ENCODE measurements at regions not wholly inside any gene's neighbourhood (a gene's known extent, or its start where the extent isn't known, plus 50 kb on each side); places are given as distances from the start of the nearest gene placed in this dataset.

DNA sequence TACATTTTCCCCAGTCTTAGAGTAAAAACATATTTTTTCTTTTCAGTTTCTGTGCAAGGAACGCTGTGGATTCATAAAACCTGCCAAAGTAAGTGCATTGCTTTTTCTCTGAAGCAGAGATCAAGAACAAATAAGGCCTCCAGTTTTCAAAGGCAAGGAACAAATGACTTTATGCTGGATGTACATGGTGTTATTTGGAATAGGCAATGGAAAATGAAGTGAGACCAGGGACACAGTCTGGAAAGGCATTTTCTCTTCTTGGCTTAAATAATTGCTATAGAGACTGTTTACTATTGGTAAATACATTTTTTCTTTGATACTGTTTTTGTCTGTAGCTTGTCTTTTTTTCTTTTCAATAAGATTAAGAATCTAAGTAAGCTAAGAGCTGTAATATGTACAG, 725.9 kb upstream of the MDGA2 start:
- H3K36me3 ChIP-seq (ENCODE audit: insufficient read depth, low read length, poor library complexity, severe bottlenecking), result no peaks in the 10 kb centered on the region
- no peak overlapping the region for H3K4me3 ChIP-seq (ENCODE audit: low read depth, low read length, poor library complexity, severe bottlenecking)
- H3K9me3 ChIP-seq (ENCODE audit: low read depth, low read length, poor library complexity, severe bottlenecking), result no peaks in the 10 kb centered on the region
- CTCF ChIA-PET, result no interaction called here
- intact Hi-C loops (cut with micrococcal nuclease; ENCODE audit: unreplicated experiment), result loop anchor here (10.0 kb wide), 1 partner anchor 773 kb away; no protein-coding TSS in a partner anchor
- TF ChIP-seq, protein P1, sequence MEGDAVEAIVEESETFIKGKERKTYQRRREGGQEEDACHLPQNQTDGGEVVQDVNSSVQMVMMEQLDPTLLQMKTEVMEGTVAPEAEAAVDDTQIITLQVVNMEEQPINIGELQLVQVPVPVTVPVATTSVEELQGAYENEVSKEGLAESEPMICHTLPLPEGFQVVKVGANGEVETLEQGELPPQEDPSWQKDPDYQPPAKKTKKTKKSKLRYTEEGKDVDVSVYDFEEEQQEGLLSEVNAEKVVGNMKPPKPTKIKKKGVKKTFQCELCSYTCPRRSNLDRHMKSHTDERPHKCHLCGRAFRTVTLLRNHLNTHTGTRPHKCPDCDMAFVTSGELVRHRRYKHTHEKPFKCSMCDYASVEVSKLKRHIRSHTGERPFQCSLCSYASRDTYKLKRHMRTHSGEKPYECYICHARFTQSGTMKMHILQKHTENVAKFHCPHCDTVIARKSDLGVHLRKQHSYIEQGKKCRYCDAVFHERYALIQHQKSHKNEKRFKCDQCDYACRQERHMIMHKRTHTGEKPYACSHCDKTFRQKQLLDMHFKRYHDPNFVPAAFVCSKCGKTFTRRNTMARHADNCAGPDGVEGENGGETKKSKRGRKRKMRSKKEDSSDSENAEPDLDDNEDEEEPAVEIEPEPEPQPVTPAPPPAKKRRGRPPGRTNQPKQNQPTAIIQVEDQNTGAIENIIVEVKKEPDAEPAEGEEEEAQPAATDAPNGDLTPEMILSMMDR (conservative IDR thresholded peaks at IDR 0.05; ENCODE audit: low read depth, low read length), result no peak
- no peak for TF ChIP-seq EZH2 (IDR thresholded peaks at IDR 0.05; ENCODE audit: borderline replicate concordance, low read depth, low read length, poor library complexity, severe bottlenecking)
- POLR2A ChIA-PET (ENCODE audit: low non-redundant PET), result interaction anchor here (0.6 kb wide), 1 partner anchor 523 kb away, joined by 3 read pairs; no protein-coding TSS in a partner anchor
- DNase-seq (ENCODE audit: low spot score), result no peak
- H3K4me1 ChIP-seq (ENCODE audit: insufficient read depth, low read length, poor library complexity, severe bottlenecking), result no peaks in the 10 kb centered on the region
- no peak overlapping the region for H3K27ac ChIP-seq (ENCODE audit: low read depth, low read length, poor library complexity, severe bottlenecking)
- BruUV-seq (replicated peaks), result no TSS peak
- H3K27me3 ChIP-seq (replicated peaks; ENCODE audit: insufficient read depth, low read depth, low read length, poor library complexity), result no peaks in the 10 kb centered on the region

DNA sequence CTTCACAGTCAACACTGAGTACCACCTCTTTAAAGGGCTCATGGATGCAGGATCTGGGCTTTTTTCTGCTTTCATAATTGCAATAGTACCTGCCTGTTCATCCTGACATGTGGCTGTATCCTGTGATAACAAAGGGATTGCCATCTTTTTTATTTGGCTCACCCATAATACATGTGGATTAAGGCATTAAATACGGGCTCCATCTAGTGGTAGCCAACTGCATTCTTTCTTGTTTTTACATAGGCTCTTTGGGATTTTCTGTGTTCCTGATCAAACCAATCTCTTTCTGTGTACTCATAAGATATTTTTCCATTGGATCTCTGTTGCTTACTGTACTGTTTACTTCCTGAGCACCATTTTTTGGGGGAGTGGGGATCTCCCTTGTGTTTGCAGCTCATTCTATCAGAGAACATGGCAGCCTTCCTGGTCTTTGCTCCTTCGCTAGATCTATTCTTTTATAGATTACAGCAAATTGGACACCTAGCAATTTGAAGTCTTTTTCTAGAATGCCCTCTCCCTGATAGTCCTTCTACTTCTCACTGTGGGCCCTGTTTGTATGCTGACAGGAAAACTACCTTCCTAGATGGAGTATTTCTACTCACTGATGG, 723.4 kb upstream of the MDGA2 start:
- Histone ChIP-seq H3K36me3 (ENCODE audit: insufficient read depth, low read length, poor library complexity, severe bottlenecking) (no peaks in the 10 kb centered on the region), H3K27me3 (replicated peaks; ENCODE audit: insufficient read depth, low read depth, low read length, poor library complexity) (no peaks in the 10 kb centered on the region), H3K4me1 (ENCODE audit: insufficient read depth, low read length, poor library complexity, severe bottlenecking) (no peaks in the 10 kb centered on the region), H3K4me3 (ENCODE audit: low read depth, low read length, poor library complexity, severe bottlenecking) (no peak overlapping the region), H3K27ac (ENCODE audit: low read depth, low read length, poor library complexity, severe bottlenecking) (no peak overlapping the region), H3K9me3 (ENCODE audit: low read depth, low read length, poor library complexity, severe bottlenecking) (no peaks in the 10 kb centered on the region)
- POLR2A ChIA-PET (ENCODE audit: low non-redundant PET), result no interaction called here
- CTCF ChIA-PET, result no interaction called here
- intact Hi-C loops (cut with micrococcal nuclease; ENCODE audit: unreplicated experiment), result loop anchor here (2.0 kb wide), 1 partner anchor 482 kb away; no protein-coding TSS in a partner anchor
- BruUV-seq (replicated peaks), result no TSS peak
- peak; percentile 62 for DNase-seq (ENCODE audit: low spot score)
- no peak for TF ChIP-seq EZH2 (IDR thresholded peaks at IDR 0.05; ENCODE audit: borderline replicate concordance, low read depth, low read length, poor library complexity, severe bottlenecking)
- TF ChIP-seq, protein P1 (conservative IDR thresholded peaks at IDR 0.05; ENCODE audit: low read depth, low read length), result peak; percentile 78

DNA sequence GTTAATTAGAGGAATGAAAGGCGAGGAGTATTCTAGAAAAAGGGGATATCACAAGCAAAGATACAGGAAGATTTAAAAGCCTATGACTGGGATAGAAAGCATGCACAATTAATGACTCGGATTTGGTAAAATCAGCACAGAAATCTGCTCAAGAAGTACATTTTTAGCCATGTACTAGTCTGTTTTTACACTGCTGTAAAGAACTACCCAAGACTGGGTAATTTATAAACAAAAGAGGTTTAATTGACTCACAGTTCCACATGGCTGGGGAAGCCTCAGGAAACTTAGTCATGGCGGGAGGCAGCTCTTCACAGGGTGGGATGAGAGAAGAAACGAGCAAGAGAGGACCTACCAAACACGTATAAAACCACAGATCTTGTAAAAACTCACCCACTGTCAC, 716.3 kb upstream of the MDGA2 start:
- Histone ChIP-seq H3K27me3 (replicated peaks; ENCODE audit: insufficient read depth, low read depth, low read length, poor library complexity) (no peaks in the 10 kb centered on the region), H3K4me3 (ENCODE audit: low read depth, low read length, poor library complexity, severe bottlenecking) (no peak overlapping the region), H3K4me1 (ENCODE audit: insufficient read depth, low read length, poor library complexity, severe bottlenecking) (no peaks in the 10 kb centered on the region), H3K9me3 (ENCODE audit: low read depth, low read length, poor library complexity, severe bottlenecking) (no peaks in the 10 kb centered on the region), H3K36me3 (ENCODE audit: insufficient read depth, low read length, poor library complexity, severe bottlenecking) (no peaks in the 10 kb centered on the region), H3K27ac (ENCODE audit: low read depth, low read length, poor library complexity, severe bottlenecking) (no peak overlapping the region)
- intact Hi-C loops (cut with micrococcal nuclease; ENCODE audit: unreplicated experiment), result no loop called here
- no TSS peak for BruUV-seq (replicated peaks)
- TF ChIP-seq, protein P1 (conservative IDR thresholded peaks at IDR 0.05; ENCODE audit: low read depth, low read length), result no peak
- TF ChIP-seq EZH2 (IDR thresholded peaks at IDR 0.05; ENCODE audit: borderline replicate concordance, low read depth, low read length, poor library complexity, severe bottlenecking), result no peak
- ChIA-PET POLR2A (ENCODE audit: low non-redundant PET) (no interaction called here), CTCF (no interaction called here)
- no peak for DNase-seq (ENCODE audit: low spot score)
